GM12873 (cell line): ENCODE measurements at regions not wholly inside any gene's neighbourhood (a gene's known extent, or its start where the extent isn't known, plus 50 kb on each side); places are given as distances from the start of the nearest gene placed in this dataset.

Source experiments
- TF ChIP-seq, protein P1 (sequence below): IDR thresholded peaks from 2 replicates; pipeline ENCODE4 v1.5.1; 2012; ENCODE audit warnings: low read depth, mild to moderate bottlenecking, moderate library complexity, low read length, control low read depth; ENCODE audit not compliant: insufficient read depth; ENCODE audit errors: missing control alignments

DNA sequence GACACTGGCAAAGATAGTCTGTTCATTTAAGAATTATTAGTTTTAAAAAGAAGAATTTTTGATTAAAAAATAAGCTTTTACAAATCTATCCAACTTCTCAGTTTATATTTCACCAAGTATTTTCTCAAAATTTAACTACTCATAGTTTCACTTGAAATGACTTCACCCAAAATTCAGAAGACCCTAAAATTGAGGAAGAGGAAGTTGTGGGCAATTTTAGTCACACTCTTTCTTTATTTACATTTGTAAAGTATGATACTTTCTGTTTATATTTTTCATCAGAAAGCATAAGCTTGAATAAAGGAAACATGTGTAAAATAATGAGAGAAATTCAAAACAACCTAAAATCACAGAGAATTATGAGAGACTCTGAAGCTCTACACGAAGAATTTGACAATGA lies 278.8 kb upstream of the MEIS1 start:
- TF ChIP-seq, protein P1, sequence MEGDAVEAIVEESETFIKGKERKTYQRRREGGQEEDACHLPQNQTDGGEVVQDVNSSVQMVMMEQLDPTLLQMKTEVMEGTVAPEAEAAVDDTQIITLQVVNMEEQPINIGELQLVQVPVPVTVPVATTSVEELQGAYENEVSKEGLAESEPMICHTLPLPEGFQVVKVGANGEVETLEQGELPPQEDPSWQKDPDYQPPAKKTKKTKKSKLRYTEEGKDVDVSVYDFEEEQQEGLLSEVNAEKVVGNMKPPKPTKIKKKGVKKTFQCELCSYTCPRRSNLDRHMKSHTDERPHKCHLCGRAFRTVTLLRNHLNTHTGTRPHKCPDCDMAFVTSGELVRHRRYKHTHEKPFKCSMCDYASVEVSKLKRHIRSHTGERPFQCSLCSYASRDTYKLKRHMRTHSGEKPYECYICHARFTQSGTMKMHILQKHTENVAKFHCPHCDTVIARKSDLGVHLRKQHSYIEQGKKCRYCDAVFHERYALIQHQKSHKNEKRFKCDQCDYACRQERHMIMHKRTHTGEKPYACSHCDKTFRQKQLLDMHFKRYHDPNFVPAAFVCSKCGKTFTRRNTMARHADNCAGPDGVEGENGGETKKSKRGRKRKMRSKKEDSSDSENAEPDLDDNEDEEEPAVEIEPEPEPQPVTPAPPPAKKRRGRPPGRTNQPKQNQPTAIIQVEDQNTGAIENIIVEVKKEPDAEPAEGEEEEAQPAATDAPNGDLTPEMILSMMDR: no peak

GRCh38 chr2:66153941-66154340 lies 281.0 kb upstream of the MEIS1 start:
- TF ChIP-seq, protein P1: no peak

GRCh38 chr2:66145490-66145889 lies 289.4 kb upstream of the MEIS1 start:
- TF ChIP-seq, protein P1: no peak

GRCh38 chr2:66137606-66138130 lies 297.3 kb upstream of the MEIS1 start:
- TF ChIP-seq, protein P1: no peak

DNA sequence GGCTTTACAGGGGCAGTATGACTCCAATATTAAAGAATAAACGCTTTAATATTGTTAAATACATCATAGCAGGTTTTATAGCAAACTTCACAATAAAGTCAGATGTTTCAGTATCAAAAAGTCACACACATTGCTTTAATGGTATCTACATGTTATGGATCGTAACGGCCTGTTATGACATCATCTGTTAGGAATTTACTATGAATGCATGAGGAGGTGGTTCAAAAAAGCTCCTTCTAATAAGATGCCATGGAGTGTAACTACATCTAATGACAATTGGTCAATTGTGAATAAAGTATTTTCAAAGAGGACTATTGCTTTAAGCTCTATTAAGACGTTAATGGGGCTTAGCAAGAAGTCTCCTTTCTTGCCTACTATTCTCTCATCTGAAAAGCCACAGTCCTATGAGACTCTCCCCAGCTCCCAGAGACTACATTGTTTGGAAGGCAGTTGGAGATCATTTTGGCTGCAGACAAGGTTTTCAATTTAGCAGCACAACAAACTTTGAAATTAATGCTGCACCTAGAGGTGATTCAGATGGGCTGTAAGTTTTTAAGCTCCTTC lies 300.7 kb upstream of the MEIS1 start:
- TF ChIP-seq, protein P1: no peak

DNA sequence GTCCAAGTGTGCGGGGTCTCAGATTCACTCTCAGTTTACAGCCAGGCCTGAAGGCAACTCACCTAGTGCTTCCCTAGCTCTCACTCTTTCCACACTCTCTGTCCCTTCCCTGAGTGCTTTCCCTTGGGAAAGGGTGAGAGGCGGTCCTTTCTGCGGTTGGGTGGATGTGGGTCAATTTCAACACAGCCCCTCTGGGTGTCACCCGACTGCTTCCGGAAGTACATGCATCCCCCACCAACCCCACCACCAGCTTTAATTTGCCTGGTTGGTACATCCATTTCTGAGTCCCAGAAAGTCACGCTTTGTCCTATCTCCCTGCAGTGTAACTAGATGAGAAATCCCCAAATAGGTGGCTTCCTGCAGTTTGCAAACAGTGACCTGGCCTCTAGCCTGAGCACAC lies 307.3 kb upstream of the MEIS1 start:
- TF ChIP-seq, protein P1: no peak

DNA sequence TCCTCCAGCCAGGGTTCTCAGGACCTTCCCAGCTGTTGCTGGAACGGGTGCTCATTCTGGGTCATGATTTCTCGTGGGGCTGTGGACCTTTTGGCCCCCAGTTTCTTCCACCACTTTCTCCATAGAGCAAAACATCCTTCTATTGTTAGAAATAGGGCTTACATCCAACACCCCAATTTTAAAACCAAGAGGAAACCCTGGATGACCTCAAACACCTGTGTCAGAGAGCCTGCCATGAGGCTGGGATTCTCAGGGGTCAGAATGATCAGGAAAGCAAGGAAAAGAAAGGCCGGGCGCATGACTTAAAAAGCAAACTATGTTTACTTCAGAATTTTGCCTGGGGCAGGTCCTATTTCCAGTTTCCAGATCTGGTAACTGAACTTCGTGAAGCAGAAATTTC lies 307.9 kb upstream of the MEIS1 start:
- TF ChIP-seq, protein P1: no peak
